Fibroblast of lung (primary cell): ENCODE measurements at regions not wholly inside any gene's neighbourhood (a gene's known extent, or its start where the extent isn't known, plus 50 kb on each side); places are given as distances from the start of the nearest gene placed in this dataset.

Source experiments
- EZH2 ChIP-seq: IDR thresholded peaks from 2 replicates; pipeline ENCODE4 v1.5.1; 2012; ENCODE audit warnings: low read length, control low read depth, mild to moderate bottlenecking; ENCODE audit errors: missing control alignments
- TF ChIP-seq, protein P1 (sequence below), 2 donors: IDR thresholded peaks in 1 of 2; conservative IDR thresholded peaks in 1 of 2; 1 replicate in 1 of 2; 2 replicates in 1 of 2; pipeline ENCODE4 v1.5.1; 2011 to 2012; ENCODE audit warnings: low read length in 2 of 2, control low read depth in 1 of 2, inconsistent platforms in 1 of 2, low read depth in 1 of 2, mild to moderate bottlenecking in 1 of 2

DNA sequence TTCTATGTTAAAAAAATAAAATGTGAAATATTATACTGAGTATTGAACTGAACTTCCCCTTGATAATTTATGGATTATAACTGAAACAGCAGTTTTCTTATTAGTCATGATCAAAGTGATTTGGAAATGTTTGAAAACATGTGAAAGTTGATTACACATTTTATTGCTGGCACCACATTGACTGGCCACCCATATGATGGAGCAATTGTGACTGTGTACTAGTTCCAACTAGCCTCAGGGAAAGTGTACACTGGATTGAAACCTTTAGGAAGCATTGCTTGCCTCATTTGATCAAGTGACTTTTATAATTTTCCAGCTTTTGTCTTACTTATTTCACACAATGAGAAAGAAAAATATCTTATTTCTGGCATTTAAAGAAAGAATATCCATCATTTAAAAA lies 128.0 kb upstream of the ADGRL2 start:
- TF ChIP-seq, protein P1, sequence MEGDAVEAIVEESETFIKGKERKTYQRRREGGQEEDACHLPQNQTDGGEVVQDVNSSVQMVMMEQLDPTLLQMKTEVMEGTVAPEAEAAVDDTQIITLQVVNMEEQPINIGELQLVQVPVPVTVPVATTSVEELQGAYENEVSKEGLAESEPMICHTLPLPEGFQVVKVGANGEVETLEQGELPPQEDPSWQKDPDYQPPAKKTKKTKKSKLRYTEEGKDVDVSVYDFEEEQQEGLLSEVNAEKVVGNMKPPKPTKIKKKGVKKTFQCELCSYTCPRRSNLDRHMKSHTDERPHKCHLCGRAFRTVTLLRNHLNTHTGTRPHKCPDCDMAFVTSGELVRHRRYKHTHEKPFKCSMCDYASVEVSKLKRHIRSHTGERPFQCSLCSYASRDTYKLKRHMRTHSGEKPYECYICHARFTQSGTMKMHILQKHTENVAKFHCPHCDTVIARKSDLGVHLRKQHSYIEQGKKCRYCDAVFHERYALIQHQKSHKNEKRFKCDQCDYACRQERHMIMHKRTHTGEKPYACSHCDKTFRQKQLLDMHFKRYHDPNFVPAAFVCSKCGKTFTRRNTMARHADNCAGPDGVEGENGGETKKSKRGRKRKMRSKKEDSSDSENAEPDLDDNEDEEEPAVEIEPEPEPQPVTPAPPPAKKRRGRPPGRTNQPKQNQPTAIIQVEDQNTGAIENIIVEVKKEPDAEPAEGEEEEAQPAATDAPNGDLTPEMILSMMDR (conservative IDR thresholded peaks at IDR 0.05 in 1 of 2, IDR thresholded peaks at IDR 0.05 in 1 of 2; ENCODE audit: low read depth in 1 of 2, low read length in 2 of 2): no peak
- TF ChIP-seq EZH2: no peak
